ENCODE measurements at regions not wholly inside any gene's neighbourhood (a gene's known extent, or its start where the extent isn't known, plus 50 kb on each side); places are given as distances from the start of the nearest gene placed in this dataset.
"Not testable (repeated sequence)": the region's sequence is repeated elsewhere in the genome, so short reads cannot be mapped to it uniquely, and the experiment has no call there.

- DNase-seq (ENCODE audit: low spot score) = no peak
These were observed 339.3 kb downstream of the BCL11B start for GRCh38 chr14:98932431-98933325.

GRCh38 chr14:98934569-98934968 lies 337.4 kb downstream of the BCL11B start:
- DNase-seq (ENCODE audit: low spot score) = not testable (repeated sequence)

- no peak for DNase-seq (ENCODE audit: low spot score)
These were observed 336.1 kb downstream of the BCL11B start for GRCh38 chr14:98935921-98936320.

GRCh38 chr14:98937021-98937420 lies 335.0 kb downstream of the BCL11B start:
- DNase-seq (ENCODE audit: low spot score) = no peak

GRCh38 chr14:98937712-98938505 lies 334.1 kb downstream of the BCL11B start:
- no peak for DNase-seq (ENCODE audit: low spot score)

- DNase-seq (ENCODE audit: low spot score) = no peak
These were observed 331.1 kb downstream of the BCL11B start for GRCh38 chr14:98940693-98941437.

- no peak for DNase-seq (ENCODE audit: low spot score)
These were observed 330.5 kb downstream of the BCL11B start for GRCh38 chr14:98941481-98941880.

GRCh38 chr14:98943907-98944306 lies 328.1 kb downstream of the BCL11B start:
- DNase-seq (ENCODE audit: low spot score) = no peak

- DNase-seq (ENCODE audit: low spot score) = no peak
These were observed 327.0 kb downstream of the BCL11B start for GRCh38 chr14:98944989-98945388.

- no peak for DNase-seq (ENCODE audit: low spot score)
These were observed 326.1 kb downstream of the BCL11B start for GRCh38 chr14:98945611-98946570.

GRCh38 chr14:98946940-98947339 lies 325.1 kb downstream of the BCL11B start:
- DNase-seq (ENCODE audit: low spot score) = no peak

- DNase-seq (ENCODE audit: low spot score) = no peak
These were observed 323.9 kb downstream of the BCL11B start for GRCh38 chr14:98947911-98948595.

GRCh38 chr14:98949051-98949450 lies 322.9 kb downstream of the BCL11B start:
- no peak for DNase-seq (ENCODE audit: low spot score)

GRCh38 chr14:98949481-98950135 lies 322.4 kb downstream of the BCL11B start:
- DNase-seq (ENCODE audit: low spot score) = no peak

- no peak for DNase-seq (ENCODE audit: low spot score)
These were observed 321.6 kb downstream of the BCL11B start for GRCh38 chr14:98950353-98950895.

GRCh38 chr14:98951031-98951430 lies 321.0 kb downstream of the BCL11B start:
- DNase-seq (ENCODE audit: low spot score) = no peak

- no peak for DNase-seq (ENCODE audit: low spot score)
These were observed 320.4 kb downstream of the BCL11B start for GRCh38 chr14:98951521-98952152.

- DNase-seq (ENCODE audit: low spot score) = peak; percentile 77
These were observed 319.2 kb downstream of the BCL11B start for GRCh38 chr14:98952593-98953350.
